ENCODE measurements at regions not wholly inside any gene's neighbourhood (a gene's known extent, or its start where the extent isn't known, plus 50 kb on each side); places are given as distances from the start of the nearest gene placed in this dataset.
"Not testable (repeated sequence)": the region's sequence is repeated elsewhere in the genome, so short reads cannot be mapped to it uniquely, and the experiment has no call there.

GRCh38 chr6:84635081-84635761 lies 129.2 kb downstream of the TBX18 start:
- Mint-ChIP-seq H3K4me3 (no peak overlapping the region), H3K36me3 (no peaks in the 10 kb centered on the region), H3K4me1 (ENCODE audit: low read depth) (no peaks in the 10 kb centered on the region), H3K9me3 (ENCODE audit: low read depth) (peaks cover 9% of the 10 kb centered on the region), H3K27ac (no peak overlapping the region), H3K27me3 (no peaks in the 10 kb centered on the region)

DNA sequence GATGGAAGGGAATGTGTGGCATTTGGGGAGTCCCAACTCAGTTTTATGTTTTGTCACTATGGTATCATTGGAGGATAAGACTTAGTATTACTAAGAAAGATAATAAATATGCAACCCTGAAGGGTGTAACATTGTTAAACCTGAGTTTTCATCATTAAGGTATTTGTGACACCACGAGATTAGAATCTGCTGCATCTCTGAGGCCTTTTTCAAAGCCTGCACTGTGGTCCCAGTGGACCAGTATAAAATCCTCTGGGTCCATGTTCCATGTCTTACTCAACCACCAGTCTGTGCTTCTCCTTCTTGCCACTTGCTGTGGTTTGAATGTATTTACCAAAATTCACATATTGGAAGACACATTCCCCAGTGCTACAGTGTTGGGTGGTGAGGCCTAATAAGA lies 130.6 kb downstream of the TBX18 start:
- Mint-ChIP-seq H3K27ac (no peak overlapping the region), H3K9me3 (ENCODE audit: low read depth) (peaks cover 9% of the 10 kb centered on the region), H3K4me3 (no peak overlapping the region), H3K36me3 (no peaks in the 10 kb centered on the region), H3K4me1 (ENCODE audit: low read depth) (no peaks in the 10 kb centered on the region), H3K27me3 (no peaks in the 10 kb centered on the region)

DNA sequence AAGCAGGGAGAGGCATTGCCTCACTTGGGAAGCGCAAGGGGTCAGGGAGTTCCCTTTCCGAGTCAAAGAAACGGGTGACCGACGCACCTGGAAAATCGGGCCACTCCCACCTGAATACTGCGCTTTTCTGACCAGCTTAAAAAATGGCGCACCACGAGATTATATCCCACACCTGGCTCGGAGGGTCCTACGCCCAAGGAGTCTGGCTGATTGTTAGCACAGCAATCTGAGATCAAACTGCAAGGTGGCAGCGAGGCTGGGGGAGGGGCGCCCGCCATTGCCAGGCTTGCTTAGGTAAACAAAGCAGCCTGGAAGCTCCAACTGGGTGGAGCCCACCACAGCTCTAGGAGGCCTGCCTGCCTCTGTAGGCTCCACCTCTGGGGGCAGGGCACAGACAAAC lies 137.9 kb downstream of the TBX18 start:
- not testable (repeated sequence) for H3K27me3 Mint-ChIP-seq; H3K36me3 Mint-ChIP-seq; H3K4me1 Mint-ChIP-seq (ENCODE audit: low read depth); H3K4me3 Mint-ChIP-seq; H3K9me3 Mint-ChIP-seq (ENCODE audit: low read depth); H3K27ac Mint-ChIP-seq

DNA sequence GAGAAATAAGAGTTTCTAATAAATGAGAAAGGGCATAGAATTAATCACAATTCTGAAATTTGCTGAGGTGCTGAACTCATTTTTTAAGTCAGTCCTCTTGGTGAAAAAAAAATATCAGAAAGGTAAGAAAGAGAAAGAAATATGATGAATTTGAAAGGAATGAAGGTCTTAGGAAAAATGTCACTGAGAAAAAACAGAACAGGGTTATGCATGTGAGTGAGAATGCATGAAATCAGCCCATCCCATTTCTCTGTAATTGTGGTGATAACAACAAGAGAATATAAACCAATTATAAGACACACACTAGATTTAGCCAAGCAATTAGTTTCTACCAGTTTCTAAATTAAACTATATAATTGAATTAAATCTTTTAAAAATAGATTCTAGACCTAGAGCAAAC lies 138.9 kb downstream of the TBX18 start:
- Mint-ChIP-seq H3K4me3 (no peak overlapping the region), H3K36me3 (no peaks in the 10 kb centered on the region), H3K4me1 (ENCODE audit: low read depth) (no peaks in the 10 kb centered on the region), H3K27ac (no peak overlapping the region), H3K27me3 (no peaks in the 10 kb centered on the region), H3K9me3 (ENCODE audit: low read depth) (peaks cover 8% of the 10 kb centered on the region)

DNA sequence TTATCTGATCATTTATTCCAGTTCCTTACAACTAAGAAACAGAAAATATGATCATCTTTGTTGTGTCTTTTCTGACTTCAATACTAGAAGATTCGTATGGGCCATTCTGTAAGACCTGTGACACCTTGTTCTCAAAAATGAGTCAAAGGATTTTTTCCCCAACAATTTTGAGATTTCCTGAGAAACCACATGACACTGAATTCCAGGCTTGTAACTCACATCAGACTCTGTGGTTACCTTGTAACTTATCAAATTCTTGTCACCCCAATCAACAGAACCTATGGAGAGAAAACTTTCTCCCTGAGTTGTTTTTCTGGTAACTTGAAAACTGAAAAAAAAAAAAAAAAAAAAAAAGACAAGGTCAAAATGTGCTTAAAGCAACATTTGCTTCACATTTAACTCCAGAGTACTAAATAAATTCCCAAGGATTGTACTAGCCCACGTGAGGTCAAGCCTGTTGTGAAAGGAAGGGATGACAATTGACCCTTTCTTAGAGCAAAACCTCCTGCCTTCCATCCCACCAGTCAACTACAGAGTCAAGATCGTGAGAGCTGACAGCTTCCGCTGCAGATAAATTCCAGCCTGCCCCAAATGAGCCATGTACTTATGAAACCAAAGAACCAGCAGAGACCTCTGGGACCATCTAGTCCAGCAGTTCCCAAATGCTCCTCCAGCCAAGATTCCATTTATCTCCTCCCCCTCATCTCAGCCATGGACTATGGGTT lies 140.3 kb downstream of the TBX18 start:
- Mint-ChIP-seq H3K9me3 (ENCODE audit: low read depth) (peaks cover 13% of the 10 kb centered on the region), H3K4me3 (no peak overlapping the region), H3K27me3 (no peaks in the 10 kb centered on the region), H3K27ac (no peak overlapping the region), H3K36me3 (no peaks in the 10 kb centered on the region), H3K4me1 (ENCODE audit: low read depth) (no peaks in the 10 kb centered on the region)

GRCh38 chr6:84618836-84619235 lies 145.6 kb downstream of the TBX18 start:
- no peak overlapping the region for H3K27ac Mint-ChIP-seq
- H3K4me3 Mint-ChIP-seq = no peak overlapping the region
- peaks cover 13% of the 10 kb centered on the region for H3K9me3 Mint-ChIP-seq (ENCODE audit: low read depth)
- no peaks in the 10 kb centered on the region for H3K4me1 Mint-ChIP-seq (ENCODE audit: low read depth)
- no peaks in the 10 kb centered on the region for H3K27me3 Mint-ChIP-seq
- no peaks in the 10 kb centered on the region for H3K36me3 Mint-ChIP-seq

DNA sequence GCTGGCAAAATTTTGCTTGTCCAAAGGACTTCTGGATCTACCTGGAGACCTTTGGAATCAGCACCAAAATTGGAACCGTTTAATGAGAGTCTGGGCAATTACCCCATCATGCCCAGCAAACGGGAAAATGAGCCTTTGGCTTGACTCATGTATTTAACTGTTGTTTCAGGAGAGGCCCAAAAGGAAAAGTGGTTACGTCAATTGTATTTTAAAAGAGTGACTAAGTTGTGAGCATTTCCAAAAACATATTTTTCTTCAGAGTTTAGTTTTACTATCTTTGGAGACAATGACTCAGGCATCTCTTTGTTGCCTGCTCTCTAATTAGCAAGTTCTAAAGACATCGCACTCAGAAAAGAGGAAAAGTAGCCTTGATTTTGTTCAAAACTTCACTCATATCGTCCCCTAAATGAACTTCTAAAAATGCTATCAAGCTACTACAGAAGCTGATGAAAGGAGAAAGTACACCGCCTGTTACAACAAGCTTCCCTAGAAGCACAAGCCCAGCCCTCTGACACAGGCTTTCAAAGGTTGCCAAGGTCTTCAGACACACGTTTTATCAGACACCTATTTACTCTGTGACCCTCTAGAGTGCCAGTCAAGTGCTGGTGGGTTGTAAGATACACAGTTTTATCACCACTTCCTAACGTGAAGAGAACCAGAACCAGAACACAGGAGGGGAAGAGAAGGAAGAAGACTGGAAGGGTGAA lies 146.2 kb downstream of the TBX18 start:
- H3K4me3 Mint-ChIP-seq = no peak overlapping the region
- H3K4me1 Mint-ChIP-seq (ENCODE audit: low read depth) = no peaks in the 10 kb centered on the region
- no peak overlapping the region for H3K27ac Mint-ChIP-seq
- H3K27me3 Mint-ChIP-seq = no peaks in the 10 kb centered on the region
- H3K36me3 Mint-ChIP-seq = no peaks in the 10 kb centered on the region
- peaks cover 13% of the 10 kb centered on the region for H3K9me3 Mint-ChIP-seq (ENCODE audit: low read depth)

- H3K27ac Mint-ChIP-seq = no peak overlapping the region
- no peak overlapping the region for H3K4me3 Mint-ChIP-seq
- no peaks in the 10 kb centered on the region for H3K4me1 Mint-ChIP-seq (ENCODE audit: low read depth)
- no peaks in the 10 kb centered on the region for H3K36me3 Mint-ChIP-seq
- H3K27me3 Mint-ChIP-seq = no peaks in the 10 kb centered on the region
- H3K9me3 Mint-ChIP-seq (ENCODE audit: low read depth) = peaks cover 10% of the 10 kb centered on the region
These were observed 148.4 kb downstream of the TBX18 start for GRCh38 chr6:84615987-84616386.

DNA sequence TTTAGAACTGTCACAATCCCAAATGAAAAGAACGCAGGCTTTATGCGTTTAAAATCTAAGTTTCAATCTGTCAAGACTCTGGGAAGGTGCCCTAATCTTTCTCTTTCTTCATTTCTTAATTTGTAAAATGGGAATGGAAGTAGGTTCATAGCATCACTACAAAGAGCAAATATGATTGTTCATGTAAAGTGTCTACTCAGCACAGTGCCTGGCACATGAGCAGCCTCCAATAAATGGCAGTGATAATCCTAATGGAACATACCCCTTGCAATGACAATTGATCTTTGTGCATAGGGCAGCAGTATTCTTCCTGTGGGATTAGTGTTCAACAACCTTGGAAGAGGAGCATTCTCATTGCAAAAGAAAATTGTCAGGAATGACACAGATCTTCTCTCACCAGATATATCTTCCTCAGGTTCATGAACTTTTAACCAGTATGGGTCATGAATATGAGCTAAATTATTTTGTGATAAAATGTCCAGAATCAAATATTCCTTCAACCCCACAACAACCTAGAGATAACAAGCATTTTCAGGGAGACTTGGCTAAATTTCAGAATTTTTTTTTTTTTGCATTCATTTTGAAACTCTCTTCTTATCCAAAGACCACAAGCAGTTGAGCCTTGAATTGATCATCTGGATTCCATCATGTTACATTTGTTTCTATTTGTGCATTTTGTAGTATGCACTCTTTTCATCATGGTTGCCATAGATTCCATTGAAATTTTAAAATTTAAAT lies 149.1 kb downstream of the TBX18 start:
- H3K27me3 Mint-ChIP-seq = no peaks in the 10 kb centered on the region
- H3K4me3 Mint-ChIP-seq = no peak overlapping the region
- H3K36me3 Mint-ChIP-seq = no peaks in the 10 kb centered on the region
- no peaks in the 10 kb centered on the region for H3K4me1 Mint-ChIP-seq (ENCODE audit: low read depth)
- H3K27ac Mint-ChIP-seq = no peak overlapping the region
- H3K9me3 Mint-ChIP-seq (ENCODE audit: low read depth) = peaks cover 6% of the 10 kb centered on the region

- Mint-ChIP-seq H3K36me3 (no peaks in the 10 kb centered on the region), H3K27ac (no peak overlapping the region), H3K4me3 (no peak overlapping the region), H3K9me3 (ENCODE audit: low read depth) (peaks cover 3% of the 10 kb centered on the region), H3K27me3 (no peaks in the 10 kb centered on the region), H3K4me1 (ENCODE audit: low read depth) (no peaks in the 10 kb centered on the region)
These were observed 157.5 kb downstream of the TBX18 start for GRCh38 chr6:84606860-84607259.

DNA sequence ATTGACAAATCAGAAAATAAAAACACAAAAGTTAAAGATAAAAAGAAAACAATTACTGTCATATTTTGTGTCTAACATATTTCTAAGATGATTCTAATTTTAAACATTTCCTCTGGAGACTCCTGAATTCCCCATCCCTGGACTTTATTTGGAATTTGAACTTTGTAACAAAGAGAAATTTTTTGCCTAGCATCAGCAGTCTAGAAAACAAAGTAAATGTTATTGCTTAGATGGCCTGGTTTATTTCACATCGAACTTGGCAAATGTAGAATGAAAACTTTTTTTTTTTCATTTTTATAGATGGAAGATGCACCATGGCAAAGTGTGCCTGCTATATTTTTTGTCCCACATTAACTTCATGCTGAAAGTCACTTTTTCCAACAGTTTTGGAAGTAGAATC lies 159.1 kb downstream of the TBX18 start:
- no peaks in the 10 kb centered on the region for H3K27me3 Mint-ChIP-seq
- H3K27ac Mint-ChIP-seq = no peak overlapping the region

DNA sequence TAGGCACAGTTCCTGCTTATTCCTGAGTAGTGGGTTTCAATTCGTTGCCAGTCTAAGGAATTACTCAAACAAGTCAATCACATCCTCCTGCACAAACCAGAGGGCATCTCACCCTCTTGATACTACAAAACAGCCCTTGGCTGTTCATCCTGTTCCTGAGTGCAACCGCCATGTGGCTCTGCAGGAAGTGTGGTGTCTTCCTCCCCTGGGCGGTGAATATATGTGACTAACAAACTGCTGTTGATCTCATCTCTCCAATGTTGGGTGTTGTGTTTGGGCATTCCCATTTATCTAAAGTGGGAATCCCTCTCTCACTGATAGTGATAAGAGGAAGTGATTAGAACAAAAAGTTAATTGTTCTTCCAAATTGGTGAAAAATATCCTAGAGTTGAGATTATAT lies 163.0 kb downstream of the TBX18 start:
- Mint-ChIP-seq H3K36me3 (no peaks in the 10 kb centered on the region), H3K27ac (no peak overlapping the region), H3K9me3 (ENCODE audit: low read depth) (peaks cover 3% of the 10 kb centered on the region)

More for the DNA sequence above, 159.1 kb downstream of the TBX18 start:
- H3K36me3 Mint-ChIP-seq = no peaks in the 10 kb centered on the region
- no peaks in the 10 kb centered on the region for H3K4me1 Mint-ChIP-seq (ENCODE audit: low read depth)
- no peak overlapping the region for H3K4me3 Mint-ChIP-seq
- H3K9me3 Mint-ChIP-seq (ENCODE audit: low read depth) = peaks cover 3% of the 10 kb centered on the region

GRCh38 chr6:84599991-84600390 lies 164.4 kb downstream of the TBX18 start:
- Mint-ChIP-seq H3K36me3 (no peaks in the 10 kb centered on the region), H3K27me3 (no peaks in the 10 kb centered on the region)

More for the DNA sequence above, 163.0 kb downstream of the TBX18 start:
- Mint-ChIP-seq H3K27me3 (no peaks in the 10 kb centered on the region), H3K4me1 (ENCODE audit: low read depth) (no peaks in the 10 kb centered on the region), H3K4me3 (no peak overlapping the region)

DNA sequence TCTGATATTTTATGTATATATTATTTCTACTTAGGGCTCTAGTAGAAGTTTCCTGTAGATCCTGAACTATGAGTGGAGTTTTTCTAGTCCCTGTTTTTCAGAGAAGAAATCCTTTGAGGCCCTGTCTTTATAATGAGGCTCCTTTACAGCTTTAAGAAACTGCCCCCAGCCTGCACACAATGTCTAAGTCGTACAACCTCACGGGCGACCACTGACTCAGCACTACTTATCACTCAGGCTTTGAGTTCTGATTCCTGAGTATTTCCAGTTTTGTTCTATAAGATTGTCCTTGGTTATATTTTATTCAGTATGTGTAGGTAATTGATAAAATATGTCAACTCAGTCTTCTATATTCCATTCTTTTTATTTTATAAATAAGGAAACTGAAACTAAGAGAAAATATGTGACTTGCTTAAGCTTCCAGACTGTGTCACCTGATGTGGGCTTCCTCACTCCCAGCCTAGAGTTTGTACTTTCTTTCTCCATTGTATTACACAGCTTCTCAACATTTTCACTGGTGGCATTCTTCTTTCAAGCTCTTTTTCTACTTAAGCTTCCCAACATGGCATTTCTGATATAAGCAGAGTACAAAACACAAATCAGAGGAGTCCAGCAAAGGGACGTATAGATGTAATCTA lies 167.0 kb downstream of the TBX18 start:
- no peaks in the 10 kb centered on the region for H3K27me3 Mint-ChIP-seq
- H3K4me1 Mint-ChIP-seq (ENCODE audit: low read depth) = no peaks in the 10 kb centered on the region
- H3K9me3 Mint-ChIP-seq (ENCODE audit: low read depth) = peaks cover 5% of the 10 kb centered on the region
- no peak overlapping the region for H3K27ac Mint-ChIP-seq
- H3K4me3 Mint-ChIP-seq = no peak overlapping the region
- no peaks in the 10 kb centered on the region for H3K36me3 Mint-ChIP-seq

More at GRCh38 chr6:84599991-84600390, 164.4 kb downstream of the TBX18 start:
- Mint-ChIP-seq H3K27ac (no peak overlapping the region), H3K9me3 (ENCODE audit: low read depth) (peaks cover 3% of the 10 kb centered on the region), H3K4me1 (ENCODE audit: low read depth) (no peaks in the 10 kb centered on the region), H3K4me3 (no peak overlapping the region)
